GM19035 (cell line): ENCODE measurements at regions not wholly inside any gene's neighbourhood (a gene's known extent, or its start where the extent isn't known, plus 50 kb on each side); places are given as distances from the start of the nearest gene placed in this dataset.

Source experiments
- ATAC-seq: cut with Tn5 transposase; IDR thresholded peaks from one replicate; pipeline ENCODE4 v1.9.1; 2021; ENCODE audit not compliant: unreplicated experiment

DNA sequence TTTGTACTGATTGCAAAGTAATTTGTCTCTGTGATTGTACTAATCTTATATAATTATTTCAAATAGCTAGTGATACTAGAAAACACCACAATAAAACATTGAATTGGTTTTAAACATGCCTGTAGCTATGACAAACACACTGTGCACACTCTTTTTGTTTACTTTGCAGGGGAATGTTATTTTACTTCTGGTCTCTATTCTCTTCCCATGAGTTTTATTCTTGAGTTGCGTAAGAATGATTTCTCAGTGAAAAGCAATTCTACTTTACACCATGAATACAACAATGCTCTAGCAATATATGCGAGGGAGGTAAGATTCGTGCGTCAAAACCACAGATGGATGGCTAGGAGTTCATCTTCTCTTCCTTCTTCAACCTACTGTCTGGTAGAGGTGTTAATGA, 68.4 kb upstream of the PHACTR1 start:
- ATAC-seq = no peak

DNA sequence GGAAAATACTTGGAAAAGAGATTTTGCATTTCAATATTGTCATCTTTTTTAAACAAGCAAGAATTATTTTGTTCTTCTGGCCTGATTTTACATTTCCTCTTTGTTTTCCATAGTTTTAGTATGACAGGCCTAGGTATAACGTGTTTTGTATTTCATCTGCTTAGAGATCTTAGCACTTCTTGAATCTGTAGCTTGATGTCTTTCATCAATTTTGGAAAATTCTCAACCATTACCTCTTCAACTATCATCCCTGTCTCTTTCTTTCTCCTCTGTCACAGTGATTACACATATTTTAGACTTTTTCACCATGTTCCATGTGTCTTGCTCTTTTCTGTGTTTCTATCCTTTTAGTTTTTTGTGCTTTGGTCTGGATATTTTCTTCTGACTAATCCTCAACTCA, 67.2 kb upstream of the PHACTR1 start:
- ATAC-seq = no peak

DNA sequence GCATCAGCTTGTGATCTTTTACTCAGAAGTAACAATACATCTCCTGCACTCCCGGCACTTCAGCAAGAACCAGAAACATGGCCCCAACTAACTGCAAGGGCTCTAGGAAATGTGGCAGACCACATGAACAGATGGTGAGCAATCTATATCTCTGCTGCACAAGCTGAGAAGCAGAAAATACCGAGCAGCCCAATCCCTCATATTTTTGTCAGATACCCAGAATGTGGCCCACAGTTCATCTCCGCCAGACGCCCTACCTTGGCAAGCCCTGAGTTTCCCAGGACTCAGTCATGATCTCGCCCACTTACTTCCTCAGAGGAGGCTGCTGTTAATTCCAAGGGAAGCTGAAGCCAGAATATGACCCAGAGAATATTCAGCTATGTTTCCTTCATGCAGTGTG, 63.1 kb upstream of the PHACTR1 start:
- ATAC-seq = no peak

DNA sequence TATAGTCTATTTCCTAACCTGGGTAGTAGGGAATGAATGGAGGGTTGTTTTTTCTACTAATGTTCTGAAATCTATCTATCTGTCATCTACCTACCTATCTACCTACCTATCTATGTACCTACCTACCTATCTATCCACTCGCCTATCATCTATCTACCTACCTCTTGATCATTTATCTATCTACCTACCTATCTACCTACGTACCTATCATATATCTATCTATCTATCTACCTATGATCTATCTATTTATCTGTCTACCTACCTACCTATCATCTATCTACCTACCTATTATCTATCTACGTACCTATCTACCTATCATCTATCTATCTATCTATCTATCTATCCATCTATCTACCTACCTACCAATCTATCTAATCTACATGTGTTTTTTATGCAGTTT, 62.5 kb upstream of the PHACTR1 start:
- no peak for ATAC-seq

DNA sequence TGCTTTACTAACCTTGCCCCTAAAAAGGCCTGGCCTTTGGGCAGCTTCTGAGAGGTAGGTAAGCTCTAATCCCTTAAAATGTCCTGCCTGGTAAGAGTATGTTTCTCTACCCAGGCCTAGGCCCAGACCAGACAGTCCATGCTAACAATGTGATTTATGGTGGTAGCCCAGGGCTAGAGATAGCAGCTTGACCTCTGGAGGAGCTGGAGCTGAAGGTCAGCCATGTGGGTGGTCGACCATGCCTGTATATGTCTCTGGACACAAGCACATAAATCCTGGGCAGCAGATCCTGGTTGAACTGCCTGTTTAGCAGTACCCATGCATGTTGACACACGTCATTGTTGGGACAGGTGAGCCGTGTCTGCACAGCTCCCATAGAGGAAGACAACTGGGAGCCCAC, 62.1 kb upstream of the PHACTR1 start:
- no peak for ATAC-seq

DNA sequence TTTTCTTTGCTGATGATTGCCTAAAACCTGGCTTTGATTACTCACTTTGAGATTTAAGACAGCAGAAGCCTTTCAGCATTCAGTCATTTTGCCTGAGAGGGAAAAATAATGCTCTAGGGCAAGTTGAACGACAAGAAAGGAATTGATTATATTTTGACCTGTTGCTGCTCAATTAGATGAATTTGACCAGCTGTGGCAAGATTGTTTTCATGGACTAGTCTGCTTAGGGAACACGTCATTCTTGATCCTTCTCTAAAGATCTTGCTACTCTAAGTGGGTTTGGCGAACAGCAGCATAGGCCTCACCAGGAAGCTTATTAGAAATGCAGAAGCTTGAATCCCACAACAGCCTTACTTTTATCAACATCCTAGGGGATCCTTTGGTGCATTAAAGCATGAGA, 59.7 kb upstream of the PHACTR1 start:
- ATAC-seq = no peak

DNA sequence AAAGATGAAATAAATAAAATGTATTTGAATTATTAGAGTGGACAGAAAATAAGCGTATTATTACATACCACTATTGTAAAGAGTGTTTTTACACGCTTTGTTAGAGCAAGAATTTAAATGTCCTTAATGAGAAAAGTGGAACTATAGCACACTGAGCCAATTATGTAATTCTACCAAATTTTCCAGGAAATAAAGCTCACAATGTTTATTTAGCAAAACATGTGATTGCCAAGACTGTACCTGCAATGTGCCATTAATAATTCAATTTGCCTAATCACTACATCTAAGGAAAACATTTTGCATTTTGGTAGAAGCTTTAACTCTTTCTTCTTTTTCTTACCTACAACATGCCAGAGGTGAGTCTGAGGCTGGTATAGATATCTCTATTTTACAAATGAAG, 58.7 kb upstream of the PHACTR1 start:
- ATAC-seq = no peak

DNA sequence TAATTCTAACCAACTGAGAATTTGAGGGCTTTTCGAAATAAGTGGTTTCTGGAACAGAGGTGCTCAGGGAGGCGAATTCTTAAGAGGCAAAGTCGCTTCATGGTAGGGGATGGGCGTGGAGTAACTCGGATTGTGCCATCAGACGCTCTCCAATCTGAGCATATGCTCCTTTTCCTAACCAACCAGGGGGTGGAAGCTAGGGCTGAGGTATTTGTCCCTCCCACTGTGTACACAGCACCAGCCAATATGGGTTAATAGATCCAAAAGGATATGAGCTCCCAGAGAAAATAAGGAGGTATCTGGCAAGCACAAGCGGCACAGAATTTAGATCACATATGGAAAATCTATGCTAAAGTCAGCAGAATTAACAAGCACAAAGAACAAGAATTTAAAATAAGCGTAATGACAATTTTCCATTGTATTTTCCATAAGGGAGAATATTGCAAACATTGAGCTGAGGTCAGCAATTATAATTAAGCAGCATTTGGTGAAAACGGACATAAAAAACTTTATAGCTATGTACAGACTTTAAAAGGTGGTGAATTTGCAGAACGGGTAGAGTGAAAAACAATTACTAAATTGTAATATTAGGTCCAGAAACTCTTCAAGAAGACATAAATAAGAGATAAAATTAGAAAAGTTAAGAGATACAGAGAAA, 55.0 kb upstream of the PHACTR1 start:
- ATAC-seq = no peak
